ENCODE measurements at regions not wholly inside any gene's neighbourhood (a gene's known extent, or its start where the extent isn't known, plus 50 kb on each side); places are given as distances from the start of the nearest gene placed in this dataset.

DNA sequence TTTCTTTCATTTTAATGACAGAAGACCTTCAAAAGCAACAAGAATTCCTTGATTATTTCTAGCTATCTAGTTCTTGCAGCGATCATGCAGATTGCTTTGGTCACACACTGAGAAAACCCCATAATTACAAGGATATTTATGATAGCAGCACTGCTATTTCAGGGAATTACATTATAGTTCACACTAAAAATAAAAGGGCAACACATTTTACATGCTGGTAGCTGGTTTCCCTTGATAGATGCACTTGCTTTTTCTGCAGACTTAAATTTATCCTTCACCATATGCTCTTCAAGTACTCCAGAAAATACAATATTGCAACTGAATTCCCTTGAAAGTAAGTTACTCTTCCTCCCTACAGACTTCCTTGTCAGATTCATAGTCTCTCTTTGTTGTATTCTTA, 751.1 kb downstream of the CCDC85A start:
- TF ChIP-seq, protein P1, sequence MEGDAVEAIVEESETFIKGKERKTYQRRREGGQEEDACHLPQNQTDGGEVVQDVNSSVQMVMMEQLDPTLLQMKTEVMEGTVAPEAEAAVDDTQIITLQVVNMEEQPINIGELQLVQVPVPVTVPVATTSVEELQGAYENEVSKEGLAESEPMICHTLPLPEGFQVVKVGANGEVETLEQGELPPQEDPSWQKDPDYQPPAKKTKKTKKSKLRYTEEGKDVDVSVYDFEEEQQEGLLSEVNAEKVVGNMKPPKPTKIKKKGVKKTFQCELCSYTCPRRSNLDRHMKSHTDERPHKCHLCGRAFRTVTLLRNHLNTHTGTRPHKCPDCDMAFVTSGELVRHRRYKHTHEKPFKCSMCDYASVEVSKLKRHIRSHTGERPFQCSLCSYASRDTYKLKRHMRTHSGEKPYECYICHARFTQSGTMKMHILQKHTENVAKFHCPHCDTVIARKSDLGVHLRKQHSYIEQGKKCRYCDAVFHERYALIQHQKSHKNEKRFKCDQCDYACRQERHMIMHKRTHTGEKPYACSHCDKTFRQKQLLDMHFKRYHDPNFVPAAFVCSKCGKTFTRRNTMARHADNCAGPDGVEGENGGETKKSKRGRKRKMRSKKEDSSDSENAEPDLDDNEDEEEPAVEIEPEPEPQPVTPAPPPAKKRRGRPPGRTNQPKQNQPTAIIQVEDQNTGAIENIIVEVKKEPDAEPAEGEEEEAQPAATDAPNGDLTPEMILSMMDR (IDR thresholded peaks at IDR 0.05): no peak
- no peak for TF ChIP-seq POLR2AphosphoS5 (IDR thresholded peaks at IDR 0.05; ENCODE audit: low read depth, low read length)
- TF ChIP-seq, protein P2, sequence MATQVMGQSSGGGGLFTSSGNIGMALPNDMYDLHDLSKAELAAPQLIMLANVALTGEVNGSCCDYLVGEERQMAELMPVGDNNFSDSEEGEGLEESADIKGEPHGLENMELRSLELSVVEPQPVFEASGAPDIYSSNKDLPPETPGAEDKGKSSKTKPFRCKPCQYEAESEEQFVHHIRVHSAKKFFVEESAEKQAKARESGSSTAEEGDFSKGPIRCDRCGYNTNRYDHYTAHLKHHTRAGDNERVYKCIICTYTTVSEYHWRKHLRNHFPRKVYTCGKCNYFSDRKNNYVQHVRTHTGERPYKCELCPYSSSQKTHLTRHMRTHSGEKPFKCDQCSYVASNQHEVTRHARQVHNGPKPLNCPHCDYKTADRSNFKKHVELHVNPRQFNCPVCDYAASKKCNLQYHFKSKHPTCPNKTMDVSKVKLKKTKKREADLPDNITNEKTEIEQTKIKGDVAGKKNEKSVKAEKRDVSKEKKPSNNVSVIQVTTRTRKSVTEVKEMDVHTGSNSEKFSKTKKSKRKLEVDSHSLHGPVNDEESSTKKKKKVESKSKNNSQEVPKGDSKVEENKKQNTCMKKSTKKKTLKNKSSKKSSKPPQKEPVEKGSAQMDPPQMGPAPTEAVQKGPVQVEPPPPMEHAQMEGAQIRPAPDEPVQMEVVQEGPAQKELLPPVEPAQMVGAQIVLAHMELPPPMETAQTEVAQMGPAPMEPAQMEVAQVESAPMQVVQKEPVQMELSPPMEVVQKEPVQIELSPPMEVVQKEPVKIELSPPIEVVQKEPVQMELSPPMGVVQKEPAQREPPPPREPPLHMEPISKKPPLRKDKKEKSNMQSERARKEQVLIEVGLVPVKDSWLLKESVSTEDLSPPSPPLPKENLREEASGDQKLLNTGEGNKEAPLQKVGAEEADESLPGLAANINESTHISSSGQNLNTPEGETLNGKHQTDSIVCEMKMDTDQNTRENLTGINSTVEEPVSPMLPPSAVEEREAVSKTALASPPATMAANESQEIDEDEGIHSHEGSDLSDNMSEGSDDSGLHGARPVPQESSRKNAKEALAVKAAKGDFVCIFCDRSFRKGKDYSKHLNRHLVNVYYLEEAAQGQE (IDR thresholded peaks at IDR 0.05; ENCODE audit: insufficient read depth in 1 of 2, low read depth in 2 of 2, low read length in 1 of 2): no peak

All from Panc1 (cell line).